ENCODE measurements at regions not wholly inside any gene's neighbourhood (a gene's known extent, or its start where the extent isn't known, plus 50 kb on each side); places are given as distances from the start of the nearest gene placed in this dataset.

DNA sequence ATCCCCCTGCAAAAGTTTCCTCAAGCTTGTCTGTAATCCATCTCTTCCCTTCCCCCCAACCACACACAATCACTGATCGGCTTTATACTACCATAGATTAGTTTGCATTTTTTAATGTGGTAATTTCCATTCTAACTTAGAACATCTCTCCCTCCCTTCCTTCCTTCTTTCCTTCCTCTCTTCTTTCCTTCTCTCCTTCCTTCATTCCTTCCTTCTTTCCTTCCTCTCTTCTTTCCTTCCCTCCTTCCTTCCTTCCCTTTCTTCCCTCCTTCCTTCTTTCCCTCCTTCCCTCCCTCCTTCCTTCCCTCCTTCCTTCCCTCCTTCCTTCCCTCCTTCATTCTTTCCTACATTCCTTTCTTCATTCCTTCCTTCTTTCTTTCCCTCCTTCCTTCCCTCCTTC is 166.2 kb upstream of the MSX2 start:
- TF ChIP-seq, protein P1, sequence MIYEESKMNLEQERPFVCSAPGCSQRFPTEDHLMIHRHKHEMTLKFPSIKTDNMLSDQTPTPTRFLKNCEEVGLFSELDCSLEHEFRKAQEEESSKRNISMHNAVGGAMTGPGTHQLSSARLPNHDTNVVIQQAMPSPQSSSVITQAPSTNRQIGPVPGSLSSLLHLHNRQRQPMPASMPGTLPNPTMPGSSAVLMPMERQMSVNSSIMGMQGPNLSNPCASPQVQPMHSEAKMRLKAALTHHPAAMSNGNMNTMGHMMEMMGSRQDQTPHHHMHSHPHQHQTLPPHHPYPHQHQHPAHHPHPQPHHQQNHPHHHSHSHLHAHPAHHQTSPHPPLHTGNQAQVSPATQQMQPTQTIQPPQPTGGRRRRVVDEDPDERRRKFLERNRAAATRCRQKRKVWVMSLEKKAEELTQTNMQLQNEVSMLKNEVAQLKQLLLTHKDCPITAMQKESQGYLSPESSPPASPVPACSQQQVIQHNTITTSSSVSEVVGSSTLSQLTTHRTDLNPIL (CRISPR knock-in tag; IDR thresholded peaks at IDR 0.05; ENCODE audit: low read depth) = no peak
- no peak for TF ChIP-seq ZFP3 (CRISPR knock-in tag; IDR thresholded peaks at IDR 0.05)
- TF ChIP-seq ZC3H10 (CRISPR knock-in tag; IDR thresholded peaks at IDR 0.05) = no peak
- no peak for TF ChIP-seq ZNF565 (CRISPR knock-in tag; conservative IDR thresholded peaks at IDR 0.05; ENCODE audit: low read depth)
- no peak for TF ChIP-seq CSDC2 (CRISPR knock-in tag; IDR thresholded peaks at IDR 0.05)

Measured in SK-N-SH treated with all-trans-retinoic acid at 6 μM for 48 hours (cell line).